ENCODE measurements at regions not wholly inside any gene's neighbourhood (a gene's known extent, or its start where the extent isn't known, plus 50 kb on each side); places are given as distances from the start of the nearest gene placed in this dataset.
"Not testable (repeated sequence)": the region's sequence is repeated elsewhere in the genome, so short reads cannot be mapped to it uniquely, and the experiment has no call there.

- Mint-ChIP-seq H3K4me1 (ENCODE audit: low read depth, unreplicated experiment) (no peaks in the 10 kb centered on the region), H3K27ac (ENCODE audit: unreplicated experiment) (no peak overlapping the region), H3K9me3 (ENCODE audit: unreplicated experiment) (no peaks in the 10 kb centered on the region), H3K4me3 (ENCODE audit: unreplicated experiment) (no peak overlapping the region), H3K36me3 (ENCODE audit: unreplicated experiment) (no peaks in the 10 kb centered on the region), H3K27me3 (ENCODE audit: unreplicated experiment) (no peaks in the 10 kb centered on the region)
- no peak for DNase-seq
- no peak for TF ChIP-seq CTCF (IDR thresholded peaks at IDR 0.05; ENCODE audit: partially characterized antibody, unreplicated experiment)
Measured at GRCh38 chr14:57150449-57150848, 118.3 kb downstream of the EXOC5 start.

GRCh38 chr14:57139173-57139572 is 129.5 kb downstream of the EXOC5 start:
- H3K27ac Mint-ChIP-seq (ENCODE audit: unreplicated experiment), result no peak overlapping the region
- peaks cover 13% of the 10 kb centered on the region for H3K4me1 Mint-ChIP-seq (ENCODE audit: low read depth, unreplicated experiment)
- no peaks in the 10 kb centered on the region for H3K9me3 Mint-ChIP-seq (ENCODE audit: unreplicated experiment)
- no peak for DNase-seq
- peaks cover 4% of the 10 kb centered on the region for H3K36me3 Mint-ChIP-seq (ENCODE audit: unreplicated experiment)
- no peak overlapping the region for H3K4me3 Mint-ChIP-seq (ENCODE audit: unreplicated experiment)
- peaks cover 3% of the 10 kb centered on the region for H3K27me3 Mint-ChIP-seq (ENCODE audit: unreplicated experiment)
- no peak for TF ChIP-seq CTCF (IDR thresholded peaks at IDR 0.05; ENCODE audit: partially characterized antibody, unreplicated experiment)

- TF ChIP-seq CTCF (IDR thresholded peaks at IDR 0.05; ENCODE audit: partially characterized antibody, unreplicated experiment), result no peak
- Mint-ChIP-seq H3K27ac (ENCODE audit: unreplicated experiment) (peak overlapping the region; percentile 74), H3K9me3 (ENCODE audit: unreplicated experiment) (no peaks in the 10 kb centered on the region), H3K4me1 (ENCODE audit: low read depth, unreplicated experiment) (peaks cover 13% of the 10 kb centered on the region), H3K4me3 (ENCODE audit: unreplicated experiment) (peak overlapping the region; percentile 45), H3K36me3 (ENCODE audit: unreplicated experiment) (no peaks in the 10 kb centered on the region), H3K27me3 (ENCODE audit: unreplicated experiment) (peaks cover 3% of the 10 kb centered on the region)
- DNase-seq, result peak; percentile 36
Measured at GRCh38 chr14:57136669-57137328, 131.9 kb downstream of the EXOC5 start.

- not testable (repeated sequence) for H3K27ac Mint-ChIP-seq (ENCODE audit: unreplicated experiment); H3K9me3 Mint-ChIP-seq (ENCODE audit: unreplicated experiment)
Measured at GRCh38 chr14:57127809-57128208, 140.9 kb downstream of the EXOC5 start.

GRCh38 chr14:57122129-57122528 is 146.6 kb downstream of the EXOC5 start:
- Mint-ChIP-seq H3K4me3 (ENCODE audit: unreplicated experiment) (no peak overlapping the region), H3K27me3 (ENCODE audit: unreplicated experiment) (no peaks in the 10 kb centered on the region), H3K27ac (ENCODE audit: unreplicated experiment) (no peak overlapping the region), H3K4me1 (ENCODE audit: low read depth, unreplicated experiment) (peaks cover 6% of the 10 kb centered on the region), H3K36me3 (ENCODE audit: unreplicated experiment) (no peaks in the 10 kb centered on the region), H3K9me3 (ENCODE audit: unreplicated experiment) (peaks cover 4% of the 10 kb centered on the region)
- DNase-seq, result no peak
- TF ChIP-seq CTCF (IDR thresholded peaks at IDR 0.05; ENCODE audit: partially characterized antibody, unreplicated experiment), result no peak

More at GRCh38 chr14:57127809-57128208, 140.9 kb downstream of the EXOC5 start:
- not testable (repeated sequence) for H3K36me3 Mint-ChIP-seq (ENCODE audit: unreplicated experiment); H3K27me3 Mint-ChIP-seq (ENCODE audit: unreplicated experiment); H3K4me3 Mint-ChIP-seq (ENCODE audit: unreplicated experiment); DNase-seq; H3K4me1 Mint-ChIP-seq (ENCODE audit: low read depth, unreplicated experiment)

- H3K9me3 Mint-ChIP-seq (ENCODE audit: unreplicated experiment), result not testable (repeated sequence)
- H3K4me3 Mint-ChIP-seq (ENCODE audit: unreplicated experiment), result peak overlapping the region; percentile 83
- peak; percentile 42 for DNase-seq
Measured at GRCh38 chr14:57112072-57112807, 156.5 kb downstream of the EXOC5 start.

GRCh38 chr14:57110411-57110810 is 158.3 kb downstream of the EXOC5 start:
- not testable (repeated sequence) for H3K9me3 Mint-ChIP-seq (ENCODE audit: unreplicated experiment); DNase-seq; H3K27me3 Mint-ChIP-seq (ENCODE audit: unreplicated experiment); H3K4me1 Mint-ChIP-seq (ENCODE audit: low read depth, unreplicated experiment); H3K27ac Mint-ChIP-seq (ENCODE audit: unreplicated experiment)
- H3K4me3 Mint-ChIP-seq (ENCODE audit: unreplicated experiment), result peak overlapping the region; percentile 23
- peaks cover 17% of the 10 kb centered on the region for H3K36me3 Mint-ChIP-seq (ENCODE audit: unreplicated experiment)

More at GRCh38 chr14:57112072-57112807, 156.5 kb downstream of the EXOC5 start:
- not testable (repeated sequence) for H3K36me3 Mint-ChIP-seq (ENCODE audit: unreplicated experiment); H3K4me1 Mint-ChIP-seq (ENCODE audit: low read depth, unreplicated experiment); H3K27me3 Mint-ChIP-seq (ENCODE audit: unreplicated experiment)
- H3K27ac Mint-ChIP-seq (ENCODE audit: unreplicated experiment), result peak overlapping the region; percentile 90
